Heart left ventricle (tissue), 16 donors: ENCODE measurements at regions not wholly inside any gene's neighbourhood (a gene's known extent, or its start where the extent isn't known, plus 50 kb on each side); places are given as distances from the start of the nearest gene placed in this dataset.

Experiments
- ATAC-seq, 4 donors: fragments of 200-7000 bp; cut with Tn5 transposase; one replicate each; pipeline ENCODE4 v1.9.1; 2020 to 2022; ENCODE audit warnings: moderate library complexity in 4 of 4, mild to moderate bottlenecking in 3 of 4, moderate number of reproducible peaks in 1 of 4
- DNase-seq, 5 donors: peaks; one replicate each; pipeline ENCODE4 v3.0.0-alpha.2; 2020
- H3K27ac ChIP-seq, 12 donors: fragments of 200-600 bp; sonication (generic) in 4 of 12; one replicate each; pipeline versions ENCODE4 v1.5.0 to v1.8.0; 2016 to 2022; ENCODE audit warnings: mild to moderate bottlenecking in 2 of 12
- H3K27me3 ChIP-seq, 9 donors: fragments of 200-600 bp; sonication (generic) in 2 of 9; one replicate each; pipeline versions ENCODE4 v1.5.1 to v1.8.0; 2016 to 2022; ENCODE audit warnings: mild to moderate bottlenecking in 3 of 9
- H3K36me3 ChIP-seq, 9 donors: fragments of 200-600 bp; sonication (generic) in 2 of 9; one replicate each; pipeline versions ENCODE4 v1.5.0 to v1.8.0; 2018 to 2022; ENCODE audit warnings: mild to moderate bottlenecking in 2 of 9
- H3K4me1 ChIP-seq, 12 donors: fragments of 200-600 bp; sonication (generic) in 4 of 12; one replicate each; pipeline versions ENCODE4 v1.5.0 to v1.8.0; 2016 to 2022; ENCODE audit warnings: mild to moderate bottlenecking in 3 of 12
- H3K4me3 ChIP-seq, 12 donors: fragments of 200-600 bp; sonication (generic) in 4 of 12; one replicate each; pipeline versions ENCODE4 v1.5.0 to v1.8.0; 2017 to 2022; ENCODE audit warnings: mild to moderate bottlenecking in 9 of 12, moderate library complexity in 4 of 12
- H3K9me3 ChIP-seq, 12 donors: fragments of 200-600 bp; sonication (generic) in 4 of 12; one replicate each; pipeline versions ENCODE4 v1.5.0 to v1.8.0; 2016 to 2022; ENCODE audit warnings: mild to moderate bottlenecking in 1 of 12
- CTCF ChIP-seq, 12 donors: fragments of 200-600 bp; sonication (generic) in 4 of 12; IDR thresholded peaks; one replicate each; pipeline versions ENCODE4 v1.5.0 to v1.8.0; 2018 to 2022; ENCODE audit warnings: antibody characterized with exemption in 12 of 12, mild to moderate bottlenecking in 5 of 12
- POLR2A ChIP-seq, 2 donors: fragments of 450-650 bp; IDR thresholded peaks; one replicate each; pipeline ENCODE4 v1.6.1; 2017; ENCODE audit warnings: antibody characterized with exemption in 2 of 2, mild to moderate bottlenecking in 2 of 2, moderate library complexity in 2 of 2
- WGBS, 4 donors: extraction: QIAGEN DNeasy Blood & Tissue Kit in 2 of 4; methylation state at CpG; one replicate each; pipeline versions ENCODE4 v1.1.5 to v1.1.7; 2013 to 2018; 5-methylcytosine and 5-hydroxymethylcytosine counted together
- intact Hi-C, 10 donors: fragments of 100-400 bp; cut with DNase I; formaldehyde crosslinking; loops; one replicate each; pipeline versions ENCODE4 v1.11.1 to v1.14.2; 2022
- donor health status: ischemic (EF 13 %, LVEDD 7.1; RV severe dilation, severe dysfunction).
- donor health status: healthy with polysubstance abuse.
- donor health status: DM: no; HTN: yes; CAD: no.
- donor health status: DM: no; HTN: no; CAD: no.
- donor health status: ischemic (EF 25% LVEDD 6.9; RV normal size, moderate dysfunction).
- donor health status: ischemic (EF 25% LVEDD 5.7; RV mildly dilated, moderate dysfunction).
- donor health status: healthy.
- donor health status: DM: yes; HTN: yes; CAD: no.
- donor health status: ischemic (EF 35%, LVEDD 5.7; RV mildly dilated, moderate dysfunction).
- donor health status: nonischemic (EF 11% LVEDD 7.7; RV severe dilation, severe dysfunction).
- donor health status: DM: yes; HTN: yes; CAD: no.
- donor health status: PGD.
- donor health status: ischemic (EF 29% LVEDD 5.4; RV normal size, mild dysfunction).
- donor health status: nonischemic (EF 23%, LVEDD 6.1; RV moderate dilation, normal function).

DNA sequence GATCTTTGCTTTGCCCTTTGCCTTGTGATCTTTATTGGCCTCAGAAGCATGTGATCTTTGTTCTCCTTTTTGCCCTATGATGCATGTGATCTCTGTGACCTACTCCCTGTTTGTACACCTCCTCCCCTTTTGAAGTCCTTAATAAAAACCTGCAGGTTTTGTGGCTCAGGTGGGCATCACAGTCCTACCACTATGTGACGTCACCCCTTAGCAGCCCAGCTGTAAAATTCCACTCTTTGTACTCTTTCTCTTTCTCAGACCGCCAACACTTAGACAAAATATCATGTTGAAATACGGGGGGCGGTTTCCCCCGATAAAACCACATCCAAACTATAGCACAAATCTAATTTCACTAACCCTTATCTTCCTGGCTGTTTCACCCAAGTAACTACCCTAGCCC is 76.7 kb upstream of the RAPGEF4 start:
- Histone ChIP-seq H3K27me3 (no peaks in the 10 kb centered on the region), H3K36me3 (no peaks in the 10 kb centered on the region), H3K27ac (no peak overlapping the region), H3K4me3 (no peak overlapping the region), H3K9me3 (peaks cover 0 to 30% (median 6%) of the 10 kb centered on the region in 12 donors), H3K4me1 (no peaks in the 10 kb centered on the region)
- WGBS, 4 donors, result 93 to 98% (median 94%) methylated on average over 5 of the region's 5 CpGs
- no peak for DNase-seq
- intact Hi-C loops, result no loop called here
- no peak for TF ChIP-seq POLR2A (IDR thresholded peaks at IDR 0.05)
- TF ChIP-seq CTCF (IDR thresholded peaks at IDR 0.05), result no peak
- ATAC-seq, result no peak

- no peak for DNase-seq
- Histone ChIP-seq H3K9me3 (peaks cover 0 to 27% (median 6%) of the 10 kb centered on the region in 12 donors), H3K4me1 (no peaks in the 10 kb centered on the region), H3K4me3 (no peak overlapping the region), H3K27ac (no peak overlapping the region), H3K27me3 (no peaks in the 10 kb centered on the region), H3K36me3 (no peaks in the 10 kb centered on the region)
- 73 to 83% (median 77%) methylated on average over 3 of the region's 3 CpGs for WGBS, 4 donors
- intact Hi-C loops, result no loop called here
- ATAC-seq, result no peak
- TF ChIP-seq POLR2A (IDR thresholded peaks at IDR 0.05), result no peak
- TF ChIP-seq CTCF (IDR thresholded peaks at IDR 0.05), result no peak
Observed at GRCh38 chr2:172662099-172662498, 73.5 kb upstream of the RAPGEF4 start.

DNA sequence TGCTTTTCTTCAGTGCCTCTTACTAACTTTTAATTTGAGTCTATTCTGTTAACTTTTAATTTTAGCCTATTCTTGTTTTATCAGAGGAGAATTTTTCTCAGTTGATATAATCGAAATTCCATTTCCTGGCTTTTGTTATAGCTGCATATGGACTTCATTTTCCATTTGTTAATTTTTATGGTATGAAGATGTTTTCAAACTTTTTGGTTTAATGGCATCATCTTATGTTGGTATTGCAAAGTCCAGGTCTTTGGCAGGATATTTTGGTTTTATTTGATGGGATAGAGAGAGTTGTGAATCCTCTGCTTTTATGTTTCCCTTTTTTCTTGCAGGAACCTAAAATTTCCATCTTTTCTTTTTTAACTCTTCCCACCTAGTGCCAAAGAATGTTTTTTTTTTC is 70.9 kb upstream of the RAPGEF4 start:
- TF ChIP-seq POLR2A (IDR thresholded peaks at IDR 0.05) (no peak), CTCF (IDR thresholded peaks at IDR 0.05) (no peak)
- Histone ChIP-seq H3K36me3 (no peaks in the 10 kb centered on the region), H3K27ac (no peak overlapping the region), H3K4me1 (no peaks in the 10 kb centered on the region), H3K4me3 (no peak overlapping the region), H3K27me3 (no peaks in the 10 kb centered on the region), H3K9me3 (peaks cover 0 to under 1% (median 0%) of the 10 kb centered on the region in 12 donors)
- intact Hi-C loops, result no loop called here
- no peak for ATAC-seq
- WGBS, 4 donors, result 64 to 84% (median 71%) methylated on average over 1 of the region's 1 CpG
- no peak for DNase-seq

DNA sequence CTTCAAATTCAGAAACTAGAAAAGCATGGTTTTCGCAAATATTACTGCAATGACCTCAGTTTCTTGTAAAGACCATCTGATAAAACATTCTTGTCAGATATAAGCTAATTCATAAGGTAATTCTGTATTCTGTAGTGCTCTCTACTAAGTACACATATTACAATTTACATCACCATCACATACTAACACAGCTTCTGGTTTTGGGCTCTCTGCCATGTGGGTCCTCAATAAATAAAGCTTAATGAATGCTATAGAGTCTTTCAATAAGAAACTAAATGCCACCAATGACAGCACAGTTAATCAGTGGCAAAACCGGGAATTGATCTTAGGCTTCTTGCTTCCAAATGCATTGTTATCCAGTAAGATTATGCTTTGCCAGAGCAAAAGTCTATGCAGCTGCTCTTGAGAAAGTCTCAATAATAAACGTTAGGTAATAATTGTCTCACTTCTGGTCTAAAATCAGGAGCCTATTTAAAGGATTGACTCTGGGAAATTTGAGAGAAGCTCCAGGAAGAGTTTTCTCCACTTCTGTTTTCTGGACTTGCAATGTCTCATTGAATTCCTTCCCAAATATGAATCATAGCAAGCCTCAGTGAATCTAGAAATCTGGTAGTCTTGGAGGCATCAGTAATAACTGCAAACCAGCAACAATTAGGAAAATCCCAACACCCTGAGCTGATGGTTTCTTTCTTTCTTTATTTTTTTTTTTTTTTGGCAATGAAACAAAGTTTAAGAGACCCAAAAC is 67.9 kb upstream of the RAPGEF4 start:
- no peak for ATAC-seq
- intact Hi-C loops, result no loop called here
- 80 to 86% (median 83%) methylated on average over 3 of the region's 3 CpGs for WGBS, 4 donors

More for the DNA sequence above, 67.9 kb upstream of the RAPGEF4 start:
- Histone ChIP-seq H3K27ac (no peak overlapping the region), H3K9me3 (no peaks in the 10 kb centered on the region), H3K27me3 (no peaks in the 10 kb centered on the region), H3K4me3 (no peak overlapping the region), H3K4me1 (no peaks in the 10 kb centered on the region), H3K36me3 (no peaks in the 10 kb centered on the region)
- DNase-seq, result no peak
- TF ChIP-seq CTCF (IDR thresholded peaks at IDR 0.05) (no peak), POLR2A (IDR thresholded peaks at IDR 0.05) (no peak)
